CD4-positive, alpha-beta T cell (primary cell): ENCODE measurements at regions not wholly inside any gene's neighbourhood (a gene's known extent, or its start where the extent isn't known, plus 50 kb on each side); places are given as distances from the start of the nearest gene placed in this dataset.

Experiments
- ATAC-seq: fragments of 200-7000 bp; cut with Tn5 transposase; one replicate; pipeline ENCODE4 v1.10.0; 2022; ENCODE audit warnings: mild to moderate bottlenecking; ENCODE audit not compliant: poor library complexity
- CTCF ChIA-PET: fragments of 350-600 bp; sonication (Branson Sonifier 250); formaldehyde crosslinking; loops from one replicate; lab custom pipeline; 2021; ENCODE audit warnings: antibody characterized with exemption, inconsistent platforms; lab: Charles Lee
- POLR2A ChIA-PET: fragments of 350-600 bp; sonication (Branson Sonifier 250); formaldehyde crosslinking; loops from one replicate; lab custom pipeline; 2021; ENCODE audit warnings: antibody characterized with exemption, inconsistent platforms; lab: Charles Lee
- DNase-seq, 14 experiments: peaks; one replicate each; pipeline ENCODE4 v3.0.0-alpha.2; 2013 to 2020; ENCODE audit warnings: mixed read lengths in 2 of 14
- H3K27ac ChIP-seq, 2 donors: one replicate each; pipeline versions ENCODE4 v1.5.1 to v1.7.0; 2013; ENCODE audit warnings: low read length in 2 of 2, low read depth in 1 of 2, mild to moderate bottlenecking in 1 of 2
- H3K27me3 ChIP-seq, 2 experiments: 1 replicate in 1 of 2; 2 replicates in 1 of 2; pipeline versions ENCODE4 v1.6.1 to v1.7.0; 2013; ENCODE audit warnings: low read length in 2 of 2, control low read depth in 1 of 2, mild to moderate bottlenecking in 1 of 2, moderate library complexity in 1 of 2; ENCODE audit not compliant: insufficient read depth in 2 of 2, control insufficient read depth in 1 of 2
- H3K36me3 ChIP-seq: one replicate; pipeline ENCODE4 v1.6.1; 2013; ENCODE audit warnings: low read length, control low read depth; ENCODE audit not compliant: insufficient read depth
- H3K4me1 ChIP-seq: one replicate; pipeline ENCODE4 v1.6.1; 2013; ENCODE audit warnings: low read length, control low read depth; ENCODE audit not compliant: insufficient read depth
- H3K4me3 ChIP-seq: one replicate; pipeline ENCODE4 v1.5.1; 2013; ENCODE audit warnings: mild to moderate bottlenecking, low read length, moderate library complexity
- H3K9me3 ChIP-seq, 2 experiments: 1 replicate in 1 of 2; 2 replicates in 1 of 2; pipeline versions ENCODE4 v1.6.1 to v1.7.0; 2013; ENCODE audit warnings: low read length in 2 of 2, mild to moderate bottlenecking in 2 of 2, control low read depth in 1 of 2, moderate library complexity in 1 of 2; ENCODE audit not compliant: control insufficient read depth in 1 of 2, insufficient read depth in 1 of 2
- H3K27ac Mint-ChIP-seq: one replicate; pipeline ENCODE4 v1.8.0; 2020; ENCODE audit warnings: mixed read lengths
- H3K27me3 Mint-ChIP-seq: one replicate; pipeline ENCODE4 v1.8.0; 2021; ENCODE audit warnings: mixed read lengths
- H3K36me3 Mint-ChIP-seq: one replicate; pipeline ENCODE4 v1.8.0; 2021; ENCODE audit warnings: low read depth, mixed read lengths
- H3K4me1 Mint-ChIP-seq: one replicate; pipeline ENCODE4 v1.8.0; 2021; ENCODE audit warnings: low read depth, mixed read lengths
- H3K4me3 Mint-ChIP-seq: one replicate; pipeline ENCODE4 v1.8.0; 2020; ENCODE audit warnings: mild to moderate bottlenecking, mixed read lengths
- H3K9me3 Mint-ChIP-seq: one replicate; pipeline ENCODE4 v1.8.0; 2020; ENCODE audit warnings: mixed read lengths
- intact Hi-C, 2 experiments: fragments of 100-400 bp; cut with DNase I in 1 of 2; cut with micrococcal nuclease in 1 of 2; formaldehyde crosslinking; loops; one replicate each; pipeline versions ENCODE4 v1.15.1 to v1.9.0; 2023 to 2025; cut with DNase I, micrococcal nuclease
- TF ChIP-seq, protein P1 (sequence below): fragments of 200-600 bp; IDR thresholded peaks from one replicate; pipeline ENCODE4 v1.8.0; 2022; ENCODE audit warnings: antibody characterized with exemption, mild to moderate bottlenecking

DNA sequence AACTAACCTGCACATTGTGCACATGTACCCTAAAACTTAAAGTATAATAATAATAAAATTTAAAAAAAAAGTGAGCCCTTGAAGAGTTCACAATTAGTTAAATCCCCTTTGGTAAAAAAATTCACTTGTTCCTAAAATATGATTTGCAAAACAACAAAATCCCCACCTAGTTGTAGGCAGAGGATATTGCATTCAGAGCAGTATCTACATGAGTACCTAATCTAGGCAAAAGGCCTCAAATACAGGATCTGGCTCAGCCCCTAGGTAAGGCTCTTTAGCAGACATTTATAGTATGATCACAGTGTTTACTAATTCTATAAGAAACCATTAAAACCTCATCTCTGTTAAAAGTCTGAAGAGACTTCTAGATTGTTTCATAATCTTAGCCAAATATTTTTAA, 89.3 kb upstream of the CCDC80 start:
- intact Hi-C loops: loop anchor here (5.0 to 10.0 kb wide), 4 partner anchors 85 to 557 kb away; partner anchors contain the start of gene CCDC80 (in 2 of the 2)

DNA sequence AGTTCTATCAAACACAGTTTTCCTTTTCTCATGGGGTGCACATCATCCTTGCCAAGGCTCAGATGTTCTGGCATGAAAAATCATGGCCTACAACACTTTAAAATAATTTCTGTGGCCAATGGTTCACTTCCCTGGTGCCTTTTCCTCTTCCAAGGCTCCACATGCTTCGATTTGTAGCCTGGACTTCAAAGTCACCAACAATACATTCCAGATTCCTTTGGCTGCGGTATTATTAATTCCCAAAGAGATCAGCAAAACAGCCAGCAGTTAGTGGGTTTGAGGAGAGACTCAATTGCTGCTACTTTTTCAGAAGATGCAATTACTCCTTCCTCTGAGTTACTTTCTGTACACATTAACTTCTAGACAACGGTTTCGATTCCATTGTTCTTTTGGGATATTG, 80.3 kb upstream of the CCDC80 start:
- Histone ChIP-seq H3K4me1 (no peaks in the 10 kb centered on the region), H3K4me3 (no peak overlapping the region), H3K9me3 (no peaks in the 10 kb centered on the region), H3K36me3 (no peaks in the 10 kb centered on the region), H3K27ac (no peak overlapping the region), H3K27me3 (no peaks in the 10 kb centered on the region)
- ATAC-seq (no peak), DNase-seq (no peak)
- H3K27me3 Mint-ChIP-seq: no peaks in the 10 kb centered on the region
- intact Hi-C loops: no loop called here
- no peak overlapping the region for H3K27ac Mint-ChIP-seq
- H3K9me3 Mint-ChIP-seq: no peaks in the 10 kb centered on the region
- ChIA-PET POLR2A (no interaction called here), CTCF (interaction anchor here (1.0 kb wide), 1 partner anchor 314 kb away, joined by 4 read pairs; no protein-coding TSS in a partner anchor)
- H3K36me3 Mint-ChIP-seq: no peaks in the 10 kb centered on the region
- TF ChIP-seq, protein P1, sequence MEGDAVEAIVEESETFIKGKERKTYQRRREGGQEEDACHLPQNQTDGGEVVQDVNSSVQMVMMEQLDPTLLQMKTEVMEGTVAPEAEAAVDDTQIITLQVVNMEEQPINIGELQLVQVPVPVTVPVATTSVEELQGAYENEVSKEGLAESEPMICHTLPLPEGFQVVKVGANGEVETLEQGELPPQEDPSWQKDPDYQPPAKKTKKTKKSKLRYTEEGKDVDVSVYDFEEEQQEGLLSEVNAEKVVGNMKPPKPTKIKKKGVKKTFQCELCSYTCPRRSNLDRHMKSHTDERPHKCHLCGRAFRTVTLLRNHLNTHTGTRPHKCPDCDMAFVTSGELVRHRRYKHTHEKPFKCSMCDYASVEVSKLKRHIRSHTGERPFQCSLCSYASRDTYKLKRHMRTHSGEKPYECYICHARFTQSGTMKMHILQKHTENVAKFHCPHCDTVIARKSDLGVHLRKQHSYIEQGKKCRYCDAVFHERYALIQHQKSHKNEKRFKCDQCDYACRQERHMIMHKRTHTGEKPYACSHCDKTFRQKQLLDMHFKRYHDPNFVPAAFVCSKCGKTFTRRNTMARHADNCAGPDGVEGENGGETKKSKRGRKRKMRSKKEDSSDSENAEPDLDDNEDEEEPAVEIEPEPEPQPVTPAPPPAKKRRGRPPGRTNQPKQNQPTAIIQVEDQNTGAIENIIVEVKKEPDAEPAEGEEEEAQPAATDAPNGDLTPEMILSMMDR: no peak
- no peaks in the 10 kb centered on the region for H3K4me1 Mint-ChIP-seq
- H3K4me3 Mint-ChIP-seq: no peak overlapping the region

More for the DNA sequence above, 89.3 kb upstream of the CCDC80 start:
- no peak overlapping the region for H3K4me3 Mint-ChIP-seq
- Histone ChIP-seq H3K9me3 (no peaks in the 10 kb centered on the region), H3K27ac (no peak overlapping the region), H3K4me3 (no peak overlapping the region), H3K27me3 (no peaks in the 10 kb centered on the region), H3K36me3 (no peaks in the 10 kb centered on the region), H3K4me1 (peaks cover 7% of the 10 kb centered on the region)
- peaks cover 6% of the 10 kb centered on the region for H3K4me1 Mint-ChIP-seq
- H3K27me3 Mint-ChIP-seq: no peaks in the 10 kb centered on the region
- ChIA-PET POLR2A (no interaction called here), CTCF (no interaction called here)
- DNase-seq (no peak), ATAC-seq (no peak)
- TF ChIP-seq, protein P1: no peak
- no peaks in the 10 kb centered on the region for H3K36me3 Mint-ChIP-seq
- H3K9me3 Mint-ChIP-seq: no peaks in the 10 kb centered on the region
- no peak overlapping the region for H3K27ac Mint-ChIP-seq

DNA sequence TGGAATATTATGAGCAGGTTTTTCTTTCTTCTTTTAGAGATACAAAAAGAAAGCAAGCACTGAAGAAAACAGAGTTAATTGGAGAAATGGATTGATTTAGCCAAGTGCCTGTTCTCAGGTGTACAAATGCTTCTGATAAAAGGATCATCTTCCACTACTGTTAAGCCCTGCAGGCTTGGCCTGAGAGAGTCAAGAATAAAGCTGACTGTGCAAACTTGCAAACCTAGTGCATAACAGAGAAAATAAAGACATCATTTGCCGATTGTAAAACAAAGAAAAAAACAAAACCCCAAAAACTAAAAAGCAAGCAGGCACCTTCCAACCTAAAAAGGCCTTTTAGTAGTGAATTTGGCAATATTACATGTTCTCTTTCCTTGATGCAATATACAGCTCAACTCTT, 78.0 kb upstream of the CCDC80 start:
- H3K4me3 Mint-ChIP-seq: no peak overlapping the region
- intact Hi-C loops: no loop called here
- H3K4me1 Mint-ChIP-seq: no peaks in the 10 kb centered on the region
- H3K9me3 Mint-ChIP-seq: no peaks in the 10 kb centered on the region
- TF ChIP-seq, protein P1: no peak
- H3K36me3 ChIP-seq: no peaks in the 10 kb centered on the region
- H3K27me3 ChIP-seq: no peaks in the 10 kb centered on the region
- H3K4me1 ChIP-seq: no peaks in the 10 kb centered on the region
- no peak for ATAC-seq
- DNase-seq: no peak
- no peak overlapping the region for H3K27ac Mint-ChIP-seq
- H3K9me3 ChIP-seq: no peaks in the 10 kb centered on the region
- H3K27ac ChIP-seq: no peak overlapping the region
- H3K27me3 Mint-ChIP-seq: no peaks in the 10 kb centered on the region
- CTCF ChIA-PET: no interaction called here
- POLR2A ChIA-PET: no interaction called here
- no peaks in the 10 kb centered on the region for H3K36me3 Mint-ChIP-seq
- H3K4me3 ChIP-seq: no peak overlapping the region
